ENCODE measurements at regions not wholly inside any gene's neighbourhood (a gene's known extent, or its start where the extent isn't known, plus 50 kb on each side); places are given as distances from the start of the nearest gene placed in this dataset.

DNA sequence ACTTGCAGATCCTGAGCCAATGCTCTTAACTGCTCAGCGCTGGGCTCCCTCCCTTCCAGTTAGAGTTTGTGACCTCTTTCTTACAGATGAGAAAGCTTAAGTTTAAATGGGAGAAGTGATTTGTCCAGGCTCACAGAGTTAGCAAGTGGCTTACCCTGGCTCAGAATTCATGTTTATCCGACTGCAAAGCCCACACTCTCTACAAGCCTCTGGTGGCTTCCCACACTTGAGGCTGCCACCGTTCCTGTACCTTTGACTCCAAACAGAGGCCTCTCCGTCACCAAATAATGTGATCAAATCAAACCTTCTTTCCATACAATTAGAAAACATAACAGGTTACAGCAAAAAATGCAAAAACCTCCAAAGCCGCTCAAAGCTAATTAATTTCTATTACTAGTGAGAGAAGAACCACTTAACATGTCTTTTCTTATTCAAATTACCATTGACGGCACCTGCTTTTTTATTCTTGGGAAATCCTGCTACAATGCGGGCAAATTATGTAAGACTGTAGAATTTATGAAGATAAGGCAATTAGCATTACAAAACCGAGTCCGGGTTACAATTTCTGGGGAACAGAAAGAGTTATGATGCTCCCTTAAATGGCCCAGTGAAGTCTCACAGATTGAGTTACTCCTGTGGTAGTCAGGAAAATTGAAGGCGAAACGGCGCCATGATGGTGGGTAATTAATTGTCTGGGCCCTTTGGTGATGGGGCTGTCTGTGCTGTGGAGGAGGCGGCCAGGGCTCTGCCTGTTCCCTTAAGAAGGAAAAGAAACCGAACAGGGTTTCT lies 324.3 kb upstream of the POU3F1 start:
- no peak overlapping the region for H3K27ac Mint-ChIP-seq
- no peak for ATAC-seq (ENCODE audit: low read depth)
- H3K9me3 Mint-ChIP-seq: peaks cover 3% of the 10 kb centered on the region
- no peaks in the 10 kb centered on the region for H3K4me1 Mint-ChIP-seq
- DNase-seq: no peak
- peaks cover 13% of the 10 kb centered on the region for H3K27me3 Mint-ChIP-seq
- H3K36me3 Mint-ChIP-seq: no peaks in the 10 kb centered on the region
- H3K4me3 Mint-ChIP-seq: no peak overlapping the region
- POLR2A ChIA-PET: no interaction called here

DNA sequence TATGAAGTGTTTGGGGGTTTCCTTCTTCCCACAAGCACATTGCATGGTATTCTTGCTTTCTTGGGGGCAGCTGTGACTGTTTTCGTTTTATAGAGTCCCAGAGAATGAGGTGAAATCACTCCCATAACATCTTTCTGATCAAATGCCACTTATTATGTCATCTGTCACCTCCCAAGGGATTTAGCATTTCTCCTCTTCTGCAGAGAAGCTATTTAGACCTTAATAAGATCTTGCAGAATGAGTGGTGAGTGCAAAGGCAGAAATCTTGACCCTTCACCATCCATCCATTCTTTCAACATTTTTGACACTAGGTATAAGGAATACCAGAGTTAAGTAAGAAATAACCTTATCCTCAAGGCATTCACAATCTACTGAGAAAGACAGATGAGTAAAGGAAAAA lies 318.6 kb upstream of the POU3F1 start:
- Mint-ChIP-seq H3K9me3 (no peaks in the 10 kb centered on the region), H3K36me3 (no peaks in the 10 kb centered on the region), H3K4me3 (no peak overlapping the region), H3K4me1 (no peaks in the 10 kb centered on the region), H3K27ac (no peak overlapping the region), H3K27me3 (peaks cover 11% of the 10 kb centered on the region)
- POLR2A ChIA-PET: no interaction called here
- ATAC-seq (ENCODE audit: low read depth) (no peak), DNase-seq (no peak)

DNA sequence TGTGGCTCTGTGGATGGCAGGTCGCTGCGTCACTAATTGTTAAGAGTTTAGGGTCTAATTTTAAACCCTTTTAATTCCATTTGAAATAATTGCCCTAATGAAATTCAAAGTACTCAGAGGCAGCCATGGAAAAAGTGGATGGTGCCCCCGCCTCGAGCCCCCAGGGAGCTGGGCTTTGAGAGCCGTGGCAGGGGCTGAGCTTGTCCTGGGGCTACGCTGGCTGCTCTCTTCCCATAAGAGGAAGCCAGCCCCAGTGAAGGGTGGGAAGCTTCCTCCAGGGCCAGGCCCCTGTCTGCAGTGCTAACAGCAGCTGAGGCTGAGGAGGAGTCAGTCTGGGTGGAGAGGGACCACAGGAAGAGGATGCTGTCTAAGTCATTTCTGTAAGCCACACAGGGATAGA lies 315.0 kb upstream of the POU3F1 start:
- no peak overlapping the region for H3K4me3 Mint-ChIP-seq
- POLR2A ChIA-PET: no interaction called here
- ATAC-seq (ENCODE audit: low read depth): no peak

DNA sequence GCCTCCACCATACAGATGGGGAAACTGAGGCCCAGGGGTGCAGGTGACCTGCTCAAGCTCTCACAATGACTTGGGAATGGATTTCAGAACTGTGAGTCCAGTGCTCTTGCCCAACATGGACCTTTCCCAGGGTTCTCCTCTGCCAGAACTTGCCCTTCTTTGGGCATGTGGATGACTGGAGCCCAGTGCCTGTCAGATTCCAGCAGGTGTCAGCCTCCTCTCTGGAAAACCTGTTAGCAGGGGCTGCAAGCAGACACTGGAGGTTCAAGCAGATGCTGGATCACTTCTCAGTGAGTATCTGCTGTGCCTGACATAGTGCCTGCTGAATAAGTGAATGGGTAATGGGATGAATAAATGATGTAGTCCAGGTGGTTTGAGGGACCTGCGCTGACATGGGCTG lies 314.2 kb upstream of the POU3F1 start:
- no peak overlapping the region for H3K27ac Mint-ChIP-seq
- no peaks in the 10 kb centered on the region for H3K4me1 Mint-ChIP-seq
- ATAC-seq (ENCODE audit: low read depth) (no peak), DNase-seq (no peak)
- H3K4me3 Mint-ChIP-seq: no peak overlapping the region
- H3K36me3 Mint-ChIP-seq: no peaks in the 10 kb centered on the region
- H3K27me3 Mint-ChIP-seq: peaks cover 4% of the 10 kb centered on the region
- POLR2A ChIA-PET: no interaction called here
- H3K9me3 Mint-ChIP-seq: no peaks in the 10 kb centered on the region

More for the DNA sequence above, 315.0 kb upstream of the POU3F1 start:
- no peaks in the 10 kb centered on the region for H3K36me3 Mint-ChIP-seq
- H3K27ac Mint-ChIP-seq: no peak overlapping the region
- no peak for DNase-seq
- peaks cover 4% of the 10 kb centered on the region for H3K27me3 Mint-ChIP-seq
- no peaks in the 10 kb centered on the region for H3K4me1 Mint-ChIP-seq
- no peaks in the 10 kb centered on the region for H3K9me3 Mint-ChIP-seq

DNA sequence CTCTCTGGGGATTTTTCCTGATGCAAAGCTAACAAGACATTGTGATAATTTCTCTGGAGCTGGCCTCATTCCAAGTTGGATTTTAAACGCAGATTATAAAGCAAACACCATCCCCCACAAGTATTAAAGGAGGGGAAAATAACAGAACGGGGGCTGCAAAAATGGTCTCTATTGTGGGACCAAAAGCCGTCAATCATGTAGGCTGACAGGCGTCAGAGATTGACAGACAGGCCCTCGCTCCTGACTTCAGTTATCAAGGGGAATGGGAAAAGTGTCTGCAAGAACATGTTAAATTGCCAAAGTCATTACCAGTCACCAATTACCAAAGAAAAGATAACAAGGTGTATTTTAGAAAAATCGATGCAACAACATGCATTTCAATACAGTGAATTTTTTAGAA lies 307.4 kb upstream of the POU3F1 start:
- no peak for ATAC-seq (ENCODE audit: low read depth)

DNA sequence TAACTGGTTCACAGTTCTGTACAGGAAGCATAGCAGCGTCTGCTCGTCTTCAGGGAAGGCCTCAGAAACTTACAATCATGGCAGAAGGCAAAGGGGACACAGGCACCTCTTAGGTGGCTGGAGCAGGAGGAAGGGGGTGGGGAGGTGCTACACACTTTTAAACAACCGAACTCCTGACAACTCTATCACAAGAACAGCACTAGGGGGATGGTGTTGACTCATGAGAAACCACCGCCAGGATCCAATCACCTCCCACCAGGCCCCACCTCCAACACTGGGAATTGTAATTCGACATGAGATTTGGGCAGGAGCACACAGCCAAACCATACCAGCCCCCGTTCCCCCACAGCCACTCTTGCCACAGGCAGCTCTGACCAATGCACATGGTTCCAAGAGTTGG lies 306.3 kb upstream of the POU3F1 start:
- no peaks in the 10 kb centered on the region for H3K36me3 Mint-ChIP-seq
- no peak overlapping the region for H3K4me3 Mint-ChIP-seq
- ATAC-seq (ENCODE audit: low read depth): no peak
- DNase-seq: no peak
- peaks cover 5% of the 10 kb centered on the region for H3K9me3 Mint-ChIP-seq
- no peaks in the 10 kb centered on the region for H3K4me1 Mint-ChIP-seq
- POLR2A ChIA-PET: no interaction called here
- peaks cover 21% of the 10 kb centered on the region for H3K27me3 Mint-ChIP-seq
- H3K27ac Mint-ChIP-seq: no peak overlapping the region

More for the DNA sequence above, 307.4 kb upstream of the POU3F1 start:
- H3K27me3 Mint-ChIP-seq: peaks cover 13% of the 10 kb centered on the region
- POLR2A ChIA-PET: no interaction called here
- H3K4me3 Mint-ChIP-seq: no peak overlapping the region
- no peak overlapping the region for H3K27ac Mint-ChIP-seq
- H3K4me1 Mint-ChIP-seq: no peaks in the 10 kb centered on the region
- peaks cover under 1% of the 10 kb centered on the region for H3K9me3 Mint-ChIP-seq
- no peak for DNase-seq
- H3K36me3 Mint-ChIP-seq: no peaks in the 10 kb centered on the region

DNA sequence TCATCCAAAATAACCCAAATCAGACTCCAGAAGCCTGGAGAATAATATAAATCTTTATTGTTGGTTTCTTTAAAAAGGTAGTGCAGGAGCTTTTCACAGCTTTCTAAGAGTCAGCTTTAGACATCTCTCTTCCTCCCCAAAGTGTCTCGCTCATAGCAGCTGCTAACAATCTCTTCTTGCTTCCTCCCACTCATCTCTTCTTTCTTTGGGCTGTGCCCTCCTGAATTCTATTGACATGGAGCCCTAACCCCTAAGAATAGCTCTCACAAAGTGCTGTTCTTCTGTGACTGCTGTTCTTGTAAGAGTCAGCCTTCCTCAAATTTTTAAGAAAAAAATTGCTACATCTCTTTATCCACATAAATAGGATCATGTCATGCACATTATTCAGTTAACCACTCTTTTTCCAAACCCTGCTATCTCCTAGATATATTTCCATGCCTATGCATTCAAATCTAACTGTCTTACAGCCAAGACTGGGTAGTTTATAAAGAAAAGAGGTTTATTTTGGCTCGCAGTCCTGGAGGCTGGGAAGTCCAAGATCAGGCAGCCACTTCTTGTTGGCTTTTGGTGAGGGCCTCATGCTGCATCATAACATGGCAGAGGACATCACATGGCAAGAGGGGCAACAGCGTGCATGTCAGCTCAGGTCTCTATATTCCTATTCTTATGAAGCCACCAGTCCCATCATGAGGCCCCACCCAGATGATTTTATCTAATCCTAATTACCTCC lies 301.0 kb upstream of the POU3F1 start:
- no peak overlapping the region for H3K27ac Mint-ChIP-seq
- POLR2A ChIA-PET: no interaction called here
- ATAC-seq (ENCODE audit: low read depth): no peak

DNA sequence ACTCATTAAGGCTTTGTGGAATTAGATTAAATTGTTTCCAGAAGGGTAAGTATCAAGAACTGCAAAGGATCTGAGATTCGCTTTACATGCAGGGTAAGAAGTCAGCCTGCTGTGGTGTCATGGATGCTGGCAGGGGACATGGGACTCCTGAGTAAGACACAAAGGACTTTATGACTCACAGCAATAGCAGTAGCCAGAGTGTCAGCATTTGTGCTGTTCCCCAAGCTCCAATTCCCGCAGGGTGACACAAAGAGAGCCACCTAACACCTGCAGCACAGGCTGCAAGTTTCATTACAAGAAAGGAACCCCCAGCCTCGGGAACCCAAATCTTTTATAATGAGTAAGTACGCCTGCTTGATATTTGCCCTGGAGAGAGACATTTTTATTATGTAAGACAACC lies 298.1 kb upstream of the POU3F1 start:
- H3K27ac Mint-ChIP-seq: no peak overlapping the region
- peaks cover 5% of the 10 kb centered on the region for H3K9me3 Mint-ChIP-seq
- H3K4me1 Mint-ChIP-seq: no peaks in the 10 kb centered on the region
- POLR2A ChIA-PET: no interaction called here
- no peak for ATAC-seq (ENCODE audit: low read depth)
- peaks cover 19% of the 10 kb centered on the region for H3K27me3 Mint-ChIP-seq
- H3K36me3 Mint-ChIP-seq: no peaks in the 10 kb centered on the region
- DNase-seq: no peak
- H3K4me3 Mint-ChIP-seq: no peak overlapping the region

More for the DNA sequence above, 301.0 kb upstream of the POU3F1 start:
- H3K9me3 Mint-ChIP-seq: peaks cover 5% of the 10 kb centered on the region
- H3K4me1 Mint-ChIP-seq: no peaks in the 10 kb centered on the region
- no peak overlapping the region for H3K4me3 Mint-ChIP-seq
- peaks cover 25% of the 10 kb centered on the region for H3K27me3 Mint-ChIP-seq
- no peaks in the 10 kb centered on the region for H3K36me3 Mint-ChIP-seq
- no peak for DNase-seq

DNA sequence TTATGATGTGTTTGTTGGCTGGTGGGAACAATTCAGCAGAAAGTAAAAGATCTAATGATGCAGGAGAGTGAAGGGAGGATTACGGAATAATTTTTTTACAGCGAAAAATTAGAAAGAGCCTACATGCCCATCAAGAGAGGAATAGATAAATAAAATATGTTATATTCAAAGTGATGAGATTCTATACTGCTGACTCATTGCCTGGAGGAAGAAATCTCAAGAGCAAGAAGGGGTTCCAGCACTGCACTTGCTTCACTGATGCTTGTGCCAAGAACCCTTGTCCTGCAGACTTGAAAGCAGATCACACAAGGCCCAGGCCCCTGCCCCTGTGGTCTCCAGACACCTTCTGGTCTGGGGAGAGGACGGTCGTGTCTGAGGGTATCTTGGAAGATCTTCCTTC lies 295.1 kb upstream of the POU3F1 start:
- Mint-ChIP-seq H3K4me3 (no peak overlapping the region), H3K27ac (no peak overlapping the region), H3K4me1 (no peaks in the 10 kb centered on the region), H3K9me3 (no peaks in the 10 kb centered on the region), H3K27me3 (peaks cover 7% of the 10 kb centered on the region), H3K36me3 (no peaks in the 10 kb centered on the region)
- DNase-seq (no peak), ATAC-seq (ENCODE audit: low read depth) (no peak)
- POLR2A ChIA-PET: no interaction called here

DNA sequence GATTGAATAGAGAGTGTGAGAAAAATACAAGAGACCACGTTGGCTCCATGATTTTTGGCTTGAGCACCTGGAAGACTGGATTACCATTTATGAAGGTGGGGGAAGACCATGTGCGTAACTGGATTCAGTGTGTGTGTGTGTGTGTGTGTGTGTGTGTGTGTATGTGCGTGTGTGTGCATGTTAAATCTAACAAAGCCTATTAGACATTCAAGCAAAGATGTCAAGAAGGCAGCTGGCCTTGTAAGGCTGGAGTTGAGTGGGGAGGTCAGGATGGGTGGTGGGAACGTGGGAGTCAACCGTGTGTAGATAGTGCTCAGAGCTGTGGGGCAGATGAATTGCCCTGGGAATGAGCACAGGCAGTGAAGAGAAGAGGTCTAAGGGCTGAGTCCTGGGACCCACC lies 293.8 kb upstream of the POU3F1 start:
- Mint-ChIP-seq H3K9me3 (no peaks in the 10 kb centered on the region), H3K4me3 (no peak overlapping the region), H3K36me3 (no peaks in the 10 kb centered on the region), H3K27me3 (peaks cover 4% of the 10 kb centered on the region), H3K4me1 (no peaks in the 10 kb centered on the region), H3K27ac (no peak overlapping the region)
- ATAC-seq (ENCODE audit: low read depth) (no peak), DNase-seq (no peak)
- POLR2A ChIA-PET: no interaction called here

DNA sequence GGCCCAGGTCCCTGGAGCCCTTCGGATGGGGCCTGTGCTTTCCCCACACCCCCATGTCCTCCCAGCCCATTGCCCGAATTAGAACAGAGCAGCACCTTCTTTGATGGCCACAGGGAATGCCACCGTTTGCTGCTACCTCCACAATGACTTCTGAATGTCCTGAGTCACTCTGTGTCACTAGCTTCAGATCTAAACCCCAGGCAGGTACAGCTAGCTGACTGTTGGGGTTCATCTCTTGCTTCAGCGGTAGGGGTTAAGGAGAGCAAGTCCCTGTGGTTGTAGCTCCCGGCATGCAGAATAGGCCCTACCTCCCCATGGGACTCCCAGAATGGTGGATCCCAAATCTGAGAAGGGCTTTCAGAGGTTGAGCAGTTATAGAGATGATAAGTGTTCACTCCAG lies 291.1 kb upstream of the POU3F1 start:
- Mint-ChIP-seq H3K4me1 (no peaks in the 10 kb centered on the region), H3K27ac (no peak overlapping the region), H3K36me3 (no peaks in the 10 kb centered on the region), H3K4me3 (no peak overlapping the region), H3K27me3 (peaks cover 5% of the 10 kb centered on the region), H3K9me3 (no peaks in the 10 kb centered on the region)
- DNase-seq: no peak
- ATAC-seq (ENCODE audit: low read depth): no peak
- POLR2A ChIA-PET: no interaction called here

DNA sequence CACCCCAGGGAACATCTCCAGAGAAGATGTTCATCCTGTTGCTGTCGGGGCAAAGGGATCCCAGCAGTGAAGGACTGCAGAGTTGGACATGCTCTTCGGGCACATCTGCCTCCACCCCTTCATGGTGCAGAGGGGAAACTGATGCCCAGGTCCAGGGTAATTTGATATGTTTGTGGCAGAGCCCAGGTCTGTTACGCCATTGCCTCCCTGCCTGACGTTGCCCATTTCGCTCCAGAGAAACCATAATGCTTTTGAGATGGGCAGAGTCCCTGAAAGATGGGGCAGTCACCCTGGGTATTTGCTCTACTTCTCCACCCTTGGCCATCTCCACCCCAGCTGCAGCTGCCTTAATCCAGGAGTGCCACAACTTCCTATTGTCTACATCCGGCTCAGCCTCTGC lies 290.4 kb upstream of the POU3F1 start:
- H3K9me3 Mint-ChIP-seq: no peaks in the 10 kb centered on the region
- H3K4me1 Mint-ChIP-seq: no peaks in the 10 kb centered on the region
- H3K36me3 Mint-ChIP-seq: no peaks in the 10 kb centered on the region
- H3K27me3 Mint-ChIP-seq: peaks cover 5% of the 10 kb centered on the region
- ATAC-seq (ENCODE audit: low read depth) (no peak), DNase-seq (no peak)
- POLR2A ChIA-PET: no interaction called here
- H3K27ac Mint-ChIP-seq: no peak overlapping the region
- H3K4me3 Mint-ChIP-seq: no peak overlapping the region

DNA sequence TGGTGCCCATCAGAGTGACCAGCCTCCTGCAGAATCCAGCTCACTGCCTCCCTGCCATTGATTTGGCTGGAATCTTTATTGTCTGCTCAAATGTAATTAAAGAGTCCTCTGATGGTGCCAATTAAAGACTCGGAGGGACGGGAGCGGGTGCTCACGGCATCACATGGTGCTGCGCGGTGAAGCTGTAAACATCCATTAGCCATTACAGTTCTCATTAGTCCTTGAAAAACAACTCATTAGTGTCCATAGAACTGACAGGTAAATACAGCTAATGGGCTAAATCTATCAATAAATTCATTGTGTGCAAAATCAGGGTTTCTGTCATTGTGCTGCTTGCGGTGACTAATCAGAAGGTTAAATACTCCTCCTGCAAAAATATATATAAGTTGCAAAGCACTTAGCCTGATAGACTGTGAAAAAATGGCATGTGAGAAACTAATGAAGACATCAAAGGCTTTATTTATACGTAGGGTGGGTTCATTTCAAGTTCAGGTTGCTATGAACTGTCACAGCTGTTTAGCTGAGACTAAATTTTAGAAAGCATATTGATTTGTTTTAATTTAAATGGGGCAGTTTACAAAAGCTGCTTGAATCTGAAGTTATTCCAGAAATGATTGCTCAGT lies 289.8 kb upstream of the POU3F1 start:
- Mint-ChIP-seq H3K4me3 (no peak overlapping the region), H3K9me3 (no peaks in the 10 kb centered on the region), H3K27me3 (peaks cover 5% of the 10 kb centered on the region), H3K4me1 (no peaks in the 10 kb centered on the region), H3K36me3 (no peaks in the 10 kb centered on the region), H3K27ac (no peak overlapping the region)
- ATAC-seq (ENCODE audit: low read depth) (no peak), DNase-seq (no peak)
- POLR2A ChIA-PET: no interaction called here

Measured in activated naive CD8-positive, alpha-beta T cell treated with anti-CD3 and anti-CD28 coated beads, Interleukin-2, amount 10 ng/mL, durations not matched to agents 7 days and 5 days (primary cell).